Mucosa of descending colon (tissue), 3 donors: ENCODE measurements at regions not wholly inside any gene's neighbourhood (a gene's known extent, or its start where the extent isn't known, plus 50 kb on each side); places are given as distances from the start of the nearest gene placed in this dataset.
"Not testable (repeated sequence)": the region's sequence is repeated elsewhere in the genome, so short reads cannot be mapped to it uniquely, and the experiment has no call there.

Experiments
- ATAC-seq: fragments of 200-7000 bp; cut with Tn5 transposase; one replicate; pipeline ENCODE4 v1.9.1; 2020; ENCODE audit warnings: mild to moderate bottlenecking, moderate library complexity
- DNase-seq, 3 donors: peaks; one replicate each; pipeline ENCODE4 v3.0.0-alpha.2; 2020
- H3K36me3 ChIP-seq: fragments of 200-600 bp; one replicate; pipeline ENCODE4 v1.8.0; 2021; ENCODE audit warnings: low read depth, mild to moderate bottlenecking
- H3K4me1 ChIP-seq: fragments of 200-600 bp; one replicate; pipeline ENCODE4 v1.8.0; 2021; ENCODE audit warnings: low read depth, mild to moderate bottlenecking
- H3K4me3 ChIP-seq: fragments of 200-600 bp; one replicate; pipeline ENCODE4 v1.8.0; 2021; ENCODE audit warnings: mild to moderate bottlenecking
- H3K9me3 ChIP-seq: fragments of 200-600 bp; one replicate; pipeline ENCODE4 v1.8.0; 2021; ENCODE audit warnings: mild to moderate bottlenecking
- CTCF ChIP-seq: fragments of 200-600 bp; IDR thresholded peaks from one replicate; pipeline ENCODE4 v1.8.0; 2022; ENCODE audit warnings: antibody characterized with exemption, mild to moderate bottlenecking
- intact Hi-C, 2 donors: fragments of 100-400 bp; cut with DNase I in 1 of 2; cut with micrococcal nuclease in 1 of 2; formaldehyde crosslinking; loops; one replicate each; pipeline versions ENCODE4 v1.11.0 to v1.11.1; 2022; cut with DNase I, micrococcal nuclease
- donor health status: DM: no; HTN: no; CAD: no; lungs with moderate emphysema.
- donor health status: DM: no; HTN: no; CAD: no.
- donor health status: DM: no; HTN: yes; CAD: no.

GRCh38 chr3:6417174-6417573 lies 443.7 kb upstream of the GRM7 start:
- intact Hi-C loops = no loop called here
- ATAC-seq = no peak
- Histone ChIP-seq H3K4me3 (no peak overlapping the region), H3K36me3 (no peaks in the 10 kb centered on the region), H3K9me3 (no peaks in the 10 kb centered on the region), H3K4me1 (no peaks in the 10 kb centered on the region)
- DNase-seq = no peak
- TF ChIP-seq CTCF = no peak

DNA sequence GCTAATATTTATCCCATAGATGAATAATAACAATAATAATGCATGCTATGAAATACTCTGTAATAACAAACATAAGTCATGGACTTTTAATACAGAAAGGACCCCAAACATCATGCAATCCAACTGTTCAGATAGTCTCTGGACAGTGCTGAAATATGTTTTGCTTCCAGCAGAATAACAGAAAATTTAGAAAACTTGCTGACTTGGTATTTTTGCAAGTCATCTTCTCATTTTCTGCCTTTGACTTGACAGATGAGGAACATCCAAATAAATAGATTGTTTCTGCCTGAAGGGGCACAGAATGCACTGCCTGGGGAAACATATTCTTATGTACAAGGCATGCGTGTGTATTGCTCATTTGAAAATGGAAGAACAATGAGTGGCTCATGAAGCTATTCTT lies 442.4 kb upstream of the GRM7 start:
- no peak for ATAC-seq
- Histone ChIP-seq H3K4me3 (no peak overlapping the region), H3K4me1 (no peaks in the 10 kb centered on the region), H3K36me3 (no peaks in the 10 kb centered on the region), H3K9me3 (no peaks in the 10 kb centered on the region)
- no peak for DNase-seq
- TF ChIP-seq CTCF = no peak
- intact Hi-C loops = no loop called here

- intact Hi-C loops = no loop called here
- ATAC-seq (no peak), DNase-seq (no peak)
- H3K9me3 ChIP-seq = peaks cover 15% of the 10 kb centered on the region
- no peaks in the 10 kb centered on the region for H3K4me1 ChIP-seq
- no peaks in the 10 kb centered on the region for H3K36me3 ChIP-seq
- H3K4me3 ChIP-seq = no peak overlapping the region
- no peak for TF ChIP-seq CTCF
These were observed 439.1 kb upstream of the GRM7 start for GRCh38 chr3:6421666-6422445.

GRCh38 chr3:6425289-6425820 lies 435.6 kb upstream of the GRM7 start:
- Histone ChIP-seq H3K4me3 (no peak overlapping the region), H3K4me1 (no peaks in the 10 kb centered on the region), H3K9me3 (peaks cover 15% of the 10 kb centered on the region), H3K36me3 (no peaks in the 10 kb centered on the region)
- no peak for TF ChIP-seq CTCF
- intact Hi-C loops = no loop called here
- ATAC-seq (no peak), DNase-seq (no peak)

GRCh38 chr3:6428276-6428675 lies 432.6 kb upstream of the GRM7 start:
- H3K4me3 ChIP-seq, DNase-seq, ATAC-seq, intact Hi-C loops, H3K36me3 ChIP-seq, H3K4me1 ChIP-seq: not testable (repeated sequence)
- peaks cover 15% of the 10 kb centered on the region for H3K9me3 ChIP-seq

DNA sequence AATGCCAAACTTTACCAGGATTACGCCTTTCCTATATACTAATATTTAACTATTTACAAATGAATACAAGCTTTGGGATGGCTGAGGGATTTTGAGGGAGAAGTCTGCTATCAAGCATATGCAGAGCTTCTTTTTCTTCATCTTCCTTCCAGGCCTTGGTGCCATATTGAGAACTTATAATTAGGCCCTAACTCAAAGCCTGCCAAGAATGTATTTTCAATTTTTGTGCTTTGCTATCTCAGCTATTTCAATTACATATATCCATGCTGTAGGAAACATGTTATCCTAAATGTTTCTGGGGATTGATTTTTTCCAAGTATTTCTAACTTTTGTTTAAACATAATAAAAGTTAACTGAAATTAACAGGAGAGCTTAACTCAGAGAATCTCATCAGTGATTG lies 425.0 kb upstream of the GRM7 start:
- Histone ChIP-seq H3K4me3 (no peak overlapping the region), H3K4me1 (no peaks in the 10 kb centered on the region), H3K36me3 (no peaks in the 10 kb centered on the region), H3K9me3 (no peaks in the 10 kb centered on the region)
- no peak for DNase-seq
- intact Hi-C loops = no loop called here
- no peak for ATAC-seq
- no peak for TF ChIP-seq CTCF
